DND-41 (cell line): ENCODE measurements at regions not wholly inside any gene's neighbourhood (a gene's known extent, or its start where the extent isn't known, plus 50 kb on each side); places are given as distances from the start of the nearest gene placed in this dataset.

ENCODE experiments used
- CTCF ChIP-seq: IDR thresholded peaks from 2 replicates; pipeline ENCODE4 v1.5.1; 2012; ENCODE audit warnings: borderline replicate concordance, low read length, moderate library complexity, mild to moderate bottlenecking; ENCODE audit not compliant: poor library complexity, severe bottlenecking; ENCODE audit errors: extremely low read depth
- EZH2 ChIP-seq: IDR thresholded peaks from 3 replicates; pipeline ENCODE4 v1.6.1; 2012; ENCODE audit warnings: borderline replicate concordance, low read depth, mild to moderate bottlenecking, moderate library complexity, low read length, inconsistent platforms; ENCODE audit not compliant: severe bottlenecking

DNA sequence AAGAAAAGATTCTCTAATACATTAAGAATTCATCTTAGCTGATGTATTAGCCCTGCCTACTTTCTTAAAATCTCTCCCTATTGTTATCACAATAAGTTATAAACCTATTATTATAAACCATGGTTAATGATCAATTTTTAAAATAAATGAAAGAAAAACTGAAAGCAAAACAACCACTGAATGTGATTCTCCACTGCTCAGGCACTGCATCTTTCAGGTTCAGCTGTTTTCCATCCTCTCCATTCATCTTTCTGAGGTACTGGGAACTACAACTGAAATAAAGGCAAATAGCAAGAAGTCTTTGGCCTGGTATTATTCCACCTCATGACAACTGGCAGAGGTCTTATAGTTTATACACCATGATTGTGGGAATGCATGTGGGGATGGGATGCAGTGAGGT is 798.9 kb upstream of the AADAT start:
- no peak for TF ChIP-seq CTCF
- no peak for TF ChIP-seq EZH2
